ENCODE measurements at regions not wholly inside any gene's neighbourhood (a gene's known extent, or its start where the extent isn't known, plus 50 kb on each side); places are given as distances from the start of the nearest gene placed in this dataset.

GRCh38 chr3:147756476-147756875 lies 347.3 kb downstream of the ZIC1 start:
- DNase-seq (ENCODE audit: low read depth in 3 of 3): no peak

DNA sequence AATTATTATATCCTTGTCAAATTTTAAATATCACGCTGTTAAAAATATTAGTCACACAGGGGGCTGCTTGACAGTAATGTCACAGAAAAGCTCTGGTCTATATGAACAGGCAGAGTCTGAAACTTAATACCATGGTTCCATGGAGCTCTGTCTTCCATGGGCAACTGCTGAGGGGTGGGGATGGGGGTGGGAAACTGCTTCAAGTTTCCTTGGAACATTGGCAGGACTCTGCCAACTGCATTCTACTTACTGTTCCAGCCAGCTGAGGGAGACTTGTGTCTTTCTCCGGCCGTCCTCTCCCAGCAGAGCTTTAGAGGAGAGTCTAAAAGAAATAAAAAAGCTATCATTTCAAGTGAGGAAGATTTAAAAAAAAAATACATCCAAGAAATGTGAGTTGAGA lies 348.7 kb downstream of the ZIC1 start:
- DNase-seq (ENCODE audit: low read depth in 3 of 3): no peak

GRCh38 chr3:147758771-147759170 lies 349.6 kb downstream of the ZIC1 start:
- no peak for DNase-seq (ENCODE audit: low read depth in 3 of 3)

DNA sequence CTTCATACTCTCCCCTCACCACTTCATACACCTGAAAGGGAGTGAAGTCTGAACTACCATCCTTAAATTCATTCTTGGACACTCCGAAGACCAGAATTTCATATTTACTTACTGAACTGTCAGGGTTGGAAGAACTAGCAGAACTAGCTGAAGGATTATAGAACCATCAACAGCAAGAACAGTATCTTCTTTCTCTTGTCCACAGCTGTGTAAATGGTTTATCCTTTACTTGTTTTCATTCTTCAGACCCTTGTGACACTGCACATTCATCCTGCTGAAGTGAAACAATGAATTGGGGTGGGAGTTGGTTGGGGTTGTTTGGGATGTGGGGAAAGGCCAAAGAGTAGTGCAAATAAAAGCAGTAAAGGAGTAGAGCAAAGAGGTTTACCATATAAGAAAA lies 350.9 kb downstream of the ZIC1 start:
- DNase-seq (ENCODE audit: low read depth in 3 of 3): no peak

- DNase-seq (ENCODE audit: low read depth in 3 of 3): no peak
Observed at GRCh38 chr3:147760941-147761340, 351.8 kb downstream of the ZIC1 start.

GRCh38 chr3:147773116-147773630 lies 364.0 kb downstream of the ZIC1 start:
- no peak for DNase-seq (ENCODE audit: low read depth in 3 of 3)

GRCh38 chr3:147775411-147775810 lies 366.2 kb downstream of the ZIC1 start:
- DNase-seq (ENCODE audit: low read depth in 3 of 3): no peak

DNA sequence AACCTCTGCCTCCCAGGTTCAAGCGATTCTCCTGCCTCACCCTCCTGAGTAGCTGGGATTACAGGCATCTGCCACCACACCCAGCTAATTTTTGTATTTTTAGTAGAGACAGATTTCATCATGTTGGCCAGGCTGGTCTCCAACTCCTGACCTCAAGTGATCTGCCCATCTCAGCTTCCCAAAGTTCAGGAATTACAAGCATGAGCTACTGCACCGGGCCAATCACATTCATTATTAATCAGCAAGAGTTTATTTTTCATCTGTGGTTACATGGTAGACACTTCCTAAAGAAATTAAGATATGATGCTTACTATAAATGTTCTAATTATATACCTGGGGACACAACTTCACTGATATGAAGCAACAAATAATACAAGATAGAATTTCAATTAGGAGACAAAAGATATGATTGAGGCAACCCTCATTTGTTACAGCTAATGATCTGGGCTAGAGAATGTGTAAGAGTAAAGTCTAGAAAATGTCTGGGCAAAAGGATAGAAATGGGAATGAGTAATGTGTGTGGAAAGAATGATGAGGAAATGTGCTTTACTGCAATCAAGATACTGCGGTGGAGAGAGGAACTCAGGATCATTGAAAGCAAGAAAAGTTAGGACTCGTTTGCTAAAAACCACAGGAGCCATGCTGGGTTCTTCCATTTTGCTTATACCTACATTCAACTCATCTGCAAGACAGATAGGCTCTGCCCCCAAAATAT lies 366.8 kb downstream of the ZIC1 start:
- no peak for DNase-seq (ENCODE audit: low read depth in 3 of 3)

DNA sequence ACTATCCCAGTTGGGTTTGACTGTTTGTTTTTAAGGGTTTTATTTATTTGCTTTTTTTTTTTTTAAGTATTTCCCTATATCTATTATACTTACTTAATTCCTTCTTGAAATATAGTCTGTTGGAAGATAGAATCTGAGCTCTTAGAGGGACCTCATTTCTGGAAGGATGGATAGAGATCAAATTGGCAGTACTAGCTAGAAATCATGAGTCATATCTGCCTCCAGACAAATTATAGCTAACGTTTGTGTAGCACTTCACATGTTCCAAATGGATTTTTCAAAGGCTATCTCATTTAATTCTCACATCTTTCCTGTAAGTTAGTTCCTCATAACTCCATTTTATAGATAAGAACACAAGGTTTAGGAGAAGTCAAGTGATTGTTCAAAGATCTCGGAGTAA lies 384.7 kb downstream of the ZIC1 start:
- DNase-seq (ENCODE audit: low read depth in 3 of 3): no peak

GRCh38 chr3:147794596-147794995 lies 385.4 kb downstream of the ZIC1 start:
- no peak for DNase-seq (ENCODE audit: low read depth in 3 of 3)

DNA sequence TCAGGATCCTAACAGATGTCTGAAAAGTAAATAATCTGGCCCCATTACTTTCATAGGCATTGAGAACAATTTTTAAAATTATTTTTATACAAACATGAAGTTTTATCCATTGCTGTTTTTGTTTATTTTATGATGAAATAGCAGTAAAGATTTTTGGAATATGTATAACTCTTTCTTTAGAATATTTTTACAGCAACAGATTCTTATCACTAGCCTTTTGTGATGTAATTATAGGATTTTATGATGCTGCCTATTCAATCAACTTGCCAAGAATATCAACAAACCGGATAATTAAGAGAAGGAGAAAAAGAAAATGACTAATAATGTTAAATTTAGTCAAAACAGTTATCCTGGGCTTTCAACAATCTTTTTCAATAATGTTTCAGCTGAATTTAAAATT lies 386.3 kb downstream of the ZIC1 start:
- no peak for DNase-seq (ENCODE audit: low read depth in 3 of 3)

- no peak for DNase-seq (ENCODE audit: low read depth in 3 of 3)
Observed at GRCh38 chr3:147797095-147797494, 387.9 kb downstream of the ZIC1 start.

DNA sequence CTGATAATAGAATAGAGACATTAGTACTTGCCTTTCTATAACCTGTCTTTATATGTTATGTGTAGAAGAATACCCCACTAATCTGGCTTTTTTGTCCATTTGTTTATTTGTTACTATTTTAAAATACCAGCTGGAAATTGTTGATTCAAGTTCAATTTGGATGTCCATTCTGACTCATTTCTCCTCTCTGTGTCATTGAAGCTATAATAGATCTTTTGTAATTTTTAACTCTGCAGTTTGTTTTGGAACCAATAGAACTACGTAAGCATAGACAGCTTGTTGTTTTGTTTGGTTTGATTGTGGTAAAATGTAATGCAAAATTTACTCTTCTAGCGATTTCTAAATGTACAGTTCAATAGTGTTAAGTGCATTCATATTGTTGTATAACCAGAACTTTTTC lies 390.4 kb downstream of the ZIC1 start:
- no peak for DNase-seq (ENCODE audit: low read depth in 3 of 3)

DNA sequence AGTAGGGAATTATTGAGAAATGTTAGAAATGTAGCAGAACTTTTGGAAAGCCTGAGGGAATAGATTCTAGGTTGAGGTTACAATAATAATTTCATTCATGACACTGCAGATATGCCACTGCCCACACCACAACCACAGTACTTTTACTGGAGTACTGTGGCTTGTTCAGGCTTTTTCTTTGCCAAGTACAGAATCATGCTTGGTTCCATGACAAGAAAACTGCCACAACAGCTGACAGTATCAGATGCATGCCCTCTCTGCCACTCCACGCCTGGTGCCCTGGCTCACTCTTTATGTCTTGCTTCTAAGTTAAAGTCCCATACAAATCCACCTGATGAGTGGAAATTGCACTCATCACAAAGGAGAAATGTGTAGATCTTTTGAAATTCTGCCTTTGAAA lies 398.6 kb downstream of the ZIC1 start:
- DNase-seq (ENCODE audit: low read depth in 3 of 3): no peak

- DNase-seq (ENCODE audit: low read depth in 3 of 3): no peak
Observed at GRCh38 chr3:147809206-147809605, 400.0 kb downstream of the ZIC1 start.

DNA sequence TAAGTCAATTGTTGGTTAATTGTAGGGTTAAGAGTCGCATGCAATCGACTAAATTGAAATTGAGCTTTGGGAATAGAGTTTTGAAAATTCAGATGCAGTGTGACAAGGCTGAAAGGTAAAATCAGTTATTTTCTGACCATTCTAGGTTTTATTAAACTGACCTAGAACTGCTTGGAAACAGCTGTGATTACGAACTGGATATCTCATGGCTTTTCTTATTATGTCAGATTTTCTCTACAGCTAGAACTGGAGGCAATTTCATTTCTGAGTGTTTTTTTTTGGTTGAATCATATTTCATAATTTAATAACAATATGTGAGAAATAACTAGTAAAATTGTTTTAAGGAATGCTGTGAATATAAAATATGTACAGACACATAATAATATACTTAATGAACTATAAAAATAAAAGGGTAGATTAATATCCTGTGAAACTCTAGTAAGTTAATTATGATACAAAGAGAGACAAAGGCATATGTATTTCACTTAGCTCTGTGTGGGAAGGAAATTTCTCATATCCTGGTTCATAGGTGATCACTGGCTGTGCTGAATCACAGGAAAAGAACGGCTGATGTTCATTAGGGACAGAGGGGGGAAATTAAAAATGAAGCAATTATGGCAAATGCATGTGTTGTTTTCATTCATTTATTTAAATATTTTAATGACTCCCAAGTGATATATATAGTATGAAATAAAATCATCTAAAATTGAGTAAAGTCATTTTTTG lies 403.2 kb downstream of the ZIC1 start:
- no peak for DNase-seq (ENCODE audit: low read depth in 3 of 3)

DNA sequence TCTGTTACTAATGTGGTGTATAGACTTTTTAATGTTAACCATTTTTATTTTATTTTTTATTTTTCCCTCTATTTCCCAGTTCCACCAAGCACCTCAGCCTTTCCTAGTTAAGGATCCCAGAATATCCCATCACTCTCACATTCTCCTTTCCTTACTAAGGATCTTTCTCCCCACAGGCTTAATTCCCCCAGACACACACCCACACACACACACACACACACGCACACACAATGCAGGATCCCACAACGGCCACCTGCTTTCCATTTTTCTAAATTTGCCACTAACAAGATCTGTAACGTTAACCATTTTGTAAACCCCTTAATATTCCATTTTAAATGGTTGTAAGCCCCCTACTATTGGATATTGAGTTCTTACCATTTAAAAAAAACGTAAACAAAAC lies 404.1 kb downstream of the ZIC1 start:
- DNase-seq (ENCODE audit: low read depth in 3 of 3): no peak

- no peak for DNase-seq (ENCODE audit: low read depth in 3 of 3)
Observed at GRCh38 chr3:147816752-147817151, 407.6 kb downstream of the ZIC1 start.

DNA sequence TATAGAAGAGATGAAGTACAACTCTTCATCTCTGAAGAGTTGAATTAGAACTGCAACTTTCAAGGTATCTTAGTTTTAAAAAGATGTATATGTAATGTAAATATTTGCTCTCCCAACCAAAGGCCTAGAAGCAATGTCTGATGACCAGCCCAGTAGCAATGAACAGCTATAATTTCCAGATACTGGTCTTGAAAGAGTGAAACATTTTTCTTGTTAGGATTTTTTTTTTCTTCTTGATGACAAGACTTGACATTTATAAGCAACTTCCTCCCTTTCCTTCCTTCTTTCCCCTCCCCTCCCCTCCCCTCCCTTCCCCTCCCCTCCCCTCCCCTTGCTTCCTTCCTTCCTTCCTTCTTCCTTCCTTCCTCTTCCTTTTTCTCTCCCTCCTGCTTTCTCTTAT lies 423.4 kb downstream of the ZIC1 start:
- DNase-seq (ENCODE audit: low read depth in 3 of 3): no peak

GRCh38 chr3:147836330-147836729 lies 427.2 kb downstream of the ZIC1 start:
- DNase-seq (ENCODE audit: low read depth in 3 of 3): no peak

- no peak for DNase-seq (ENCODE audit: low read depth in 3 of 3)
Observed at GRCh38 chr3:147838652-147839051, 429.5 kb downstream of the ZIC1 start.

DNA sequence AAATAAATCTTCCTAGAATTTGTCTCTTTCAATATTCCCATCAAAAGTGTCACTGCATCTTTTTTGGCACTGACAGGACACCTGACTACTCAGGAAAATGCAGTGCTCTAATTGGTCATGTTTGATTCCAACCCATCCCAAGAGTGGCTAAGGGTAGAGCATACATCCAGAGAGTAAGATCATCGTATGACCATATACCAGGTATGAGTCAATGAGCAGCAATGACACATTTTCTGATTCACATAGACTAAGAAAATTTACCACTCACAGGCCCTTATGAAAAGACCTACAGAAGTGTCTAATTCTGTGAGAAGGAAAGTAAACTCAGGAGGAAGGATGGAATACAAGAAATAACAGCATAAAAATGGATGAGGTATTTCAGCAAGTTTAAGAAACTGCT lies 434.2 kb downstream of the ZIC1 start:
- no peak for DNase-seq (ENCODE audit: low read depth in 3 of 3)

- no peak for DNase-seq (ENCODE audit: low read depth in 3 of 3)
Observed at GRCh38 chr3:147846293-147846692, 437.1 kb downstream of the ZIC1 start.
